Neural progenitor cell (in vitro differentiated cells): ENCODE measurements at regions not wholly inside any gene's neighbourhood (a gene's known extent, or its start where the extent isn't known, plus 50 kb on each side); places are given as distances from the start of the nearest gene placed in this dataset.

ENCODE experiments used
- EZH2 ChIP-seq: fragments of 200-600 bp; sonication (generic); IDR thresholded peaks from 2 replicates; pipeline ENCODE4 v1.6.1; 2017; ENCODE audit warnings: antibody characterized with exemption, mild to moderate bottlenecking, moderate library complexity
- EZH2phosphoT487 ChIP-seq: fragments of 200-600 bp; sonication (generic); IDR thresholded peaks from 2 replicates; pipeline ENCODE4 v1.6.1; 2017; ENCODE audit warnings: antibody characterized with exemption
- TF ChIP-seq, protein P1 (sequence below): fragments of 200-600 bp; sonication (generic); IDR thresholded peaks from 2 replicates; pipeline ENCODE4 v1.5.1; 2017; ENCODE audit warnings: antibody characterized with exemption, mild to moderate bottlenecking

DNA sequence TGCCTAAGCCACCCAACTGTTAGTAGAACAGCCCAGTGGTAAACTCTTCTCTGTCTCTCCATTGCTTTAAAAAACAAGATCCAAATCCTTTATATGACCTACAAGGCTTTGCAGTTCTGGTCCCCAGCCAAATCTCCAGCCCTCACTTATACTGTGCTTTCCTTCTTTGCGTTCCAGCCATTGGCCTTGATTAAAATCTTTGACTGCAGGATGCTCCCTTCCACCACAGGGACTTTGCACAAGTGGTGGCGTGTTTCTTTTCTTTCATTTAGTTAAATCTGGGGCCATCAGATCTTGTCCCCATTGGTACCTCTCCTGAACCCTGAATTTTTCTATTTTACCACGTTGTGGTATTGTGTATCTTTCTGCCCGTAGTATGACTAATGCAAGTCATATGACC lies 183.7 kb downstream of the VRK1 start:
- TF ChIP-seq EZH2 (no peak), EZH2phosphoT487 (no peak)
- TF ChIP-seq, protein P1, sequence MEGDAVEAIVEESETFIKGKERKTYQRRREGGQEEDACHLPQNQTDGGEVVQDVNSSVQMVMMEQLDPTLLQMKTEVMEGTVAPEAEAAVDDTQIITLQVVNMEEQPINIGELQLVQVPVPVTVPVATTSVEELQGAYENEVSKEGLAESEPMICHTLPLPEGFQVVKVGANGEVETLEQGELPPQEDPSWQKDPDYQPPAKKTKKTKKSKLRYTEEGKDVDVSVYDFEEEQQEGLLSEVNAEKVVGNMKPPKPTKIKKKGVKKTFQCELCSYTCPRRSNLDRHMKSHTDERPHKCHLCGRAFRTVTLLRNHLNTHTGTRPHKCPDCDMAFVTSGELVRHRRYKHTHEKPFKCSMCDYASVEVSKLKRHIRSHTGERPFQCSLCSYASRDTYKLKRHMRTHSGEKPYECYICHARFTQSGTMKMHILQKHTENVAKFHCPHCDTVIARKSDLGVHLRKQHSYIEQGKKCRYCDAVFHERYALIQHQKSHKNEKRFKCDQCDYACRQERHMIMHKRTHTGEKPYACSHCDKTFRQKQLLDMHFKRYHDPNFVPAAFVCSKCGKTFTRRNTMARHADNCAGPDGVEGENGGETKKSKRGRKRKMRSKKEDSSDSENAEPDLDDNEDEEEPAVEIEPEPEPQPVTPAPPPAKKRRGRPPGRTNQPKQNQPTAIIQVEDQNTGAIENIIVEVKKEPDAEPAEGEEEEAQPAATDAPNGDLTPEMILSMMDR = no peak
